Epidermal melanocyte (primary cell): ENCODE measurements at regions not wholly inside any gene's neighbourhood (a gene's known extent, or its start where the extent isn't known, plus 50 kb on each side); places are given as distances from the start of the nearest gene placed in this dataset.
A peak's percentile ranks its signal among the peaks of the same experiment; 100 is the strongest.

Experiments used
- DNase-seq: peaks from one replicate; pipeline ENCODE4 v3.0.0; 2011; ENCODE audit warnings: low spot score; ENCODE audit not compliant: insufficient read length

DNA sequence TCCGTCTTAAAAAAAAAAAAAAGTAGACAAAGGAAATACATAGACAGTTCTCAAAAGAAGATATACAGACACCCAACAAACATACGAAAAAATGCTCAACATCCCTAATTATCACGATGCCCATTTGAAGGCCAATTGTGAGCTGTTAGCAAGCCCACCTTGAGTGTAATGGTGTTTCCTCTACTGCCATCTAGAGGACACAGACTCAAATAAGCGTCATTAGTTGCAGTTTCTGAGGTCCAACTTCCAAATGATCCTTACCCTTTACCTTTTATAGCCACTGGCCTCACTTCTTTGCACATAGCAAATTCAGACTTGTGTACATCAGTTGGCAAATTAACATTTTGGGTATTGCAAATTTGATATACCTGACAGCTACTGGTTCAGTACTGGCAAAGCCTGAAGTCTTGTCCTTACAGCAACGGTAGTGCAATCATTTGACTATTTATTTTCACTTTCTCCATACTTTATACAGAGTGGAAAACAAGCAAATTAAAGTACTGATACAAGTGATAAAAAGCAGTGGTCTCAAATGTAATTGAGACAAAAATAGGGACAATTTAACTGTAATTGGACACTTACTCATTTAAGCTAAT, 536.3 kb upstream of the EEF2KMT start:
- no peak for DNase-seq

GRCh38 chr16:5622234-5622884, 524.8 kb upstream of the EEF2KMT start:
- DNase-seq, result no peak

DNA sequence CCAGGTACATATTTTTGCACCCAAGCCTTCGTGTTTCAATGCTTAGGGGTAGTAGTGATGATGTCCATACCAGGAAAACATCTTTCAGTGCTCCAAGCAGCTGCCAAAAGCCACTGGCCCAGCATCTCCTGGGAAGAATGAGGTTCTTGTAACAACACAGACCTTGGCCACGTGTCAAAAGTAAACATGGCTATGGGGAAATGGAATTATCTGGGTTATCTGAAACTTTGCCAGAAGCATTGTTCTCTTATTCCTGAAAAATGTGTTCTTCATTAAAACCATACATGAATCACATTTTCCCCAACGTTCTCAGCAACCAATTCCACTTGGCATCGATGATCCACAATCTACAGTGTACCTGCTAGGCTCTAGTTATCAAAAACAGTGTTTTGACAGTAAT, 524.2 kb upstream of the EEF2KMT start:
- DNase-seq, result no peak

DNA sequence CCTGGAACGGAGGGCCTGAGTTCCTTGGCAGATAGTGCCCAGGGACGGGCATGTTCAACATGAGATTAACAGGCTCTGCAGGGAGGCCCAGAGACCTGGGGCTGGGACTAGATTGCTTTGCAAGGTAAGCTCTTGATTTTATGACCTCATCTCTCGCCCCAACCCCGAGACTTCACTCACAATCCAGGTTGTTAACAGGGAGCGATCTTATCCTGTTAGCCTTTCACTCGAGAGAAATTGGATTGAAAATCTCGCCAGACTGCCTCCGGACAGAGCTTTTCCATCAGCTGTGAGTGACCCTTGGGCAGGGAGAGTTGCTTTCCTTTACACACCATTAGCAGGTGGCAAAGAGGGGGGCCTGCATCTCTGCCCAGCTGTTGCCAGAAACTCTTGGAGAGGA, 521.7 kb upstream of the EEF2KMT start:
- DNase-seq, result no peak

GRCh38 chr16:5616841-5617240, 519.2 kb upstream of the EEF2KMT start:
- peak; percentile 65 for DNase-seq

DNA sequence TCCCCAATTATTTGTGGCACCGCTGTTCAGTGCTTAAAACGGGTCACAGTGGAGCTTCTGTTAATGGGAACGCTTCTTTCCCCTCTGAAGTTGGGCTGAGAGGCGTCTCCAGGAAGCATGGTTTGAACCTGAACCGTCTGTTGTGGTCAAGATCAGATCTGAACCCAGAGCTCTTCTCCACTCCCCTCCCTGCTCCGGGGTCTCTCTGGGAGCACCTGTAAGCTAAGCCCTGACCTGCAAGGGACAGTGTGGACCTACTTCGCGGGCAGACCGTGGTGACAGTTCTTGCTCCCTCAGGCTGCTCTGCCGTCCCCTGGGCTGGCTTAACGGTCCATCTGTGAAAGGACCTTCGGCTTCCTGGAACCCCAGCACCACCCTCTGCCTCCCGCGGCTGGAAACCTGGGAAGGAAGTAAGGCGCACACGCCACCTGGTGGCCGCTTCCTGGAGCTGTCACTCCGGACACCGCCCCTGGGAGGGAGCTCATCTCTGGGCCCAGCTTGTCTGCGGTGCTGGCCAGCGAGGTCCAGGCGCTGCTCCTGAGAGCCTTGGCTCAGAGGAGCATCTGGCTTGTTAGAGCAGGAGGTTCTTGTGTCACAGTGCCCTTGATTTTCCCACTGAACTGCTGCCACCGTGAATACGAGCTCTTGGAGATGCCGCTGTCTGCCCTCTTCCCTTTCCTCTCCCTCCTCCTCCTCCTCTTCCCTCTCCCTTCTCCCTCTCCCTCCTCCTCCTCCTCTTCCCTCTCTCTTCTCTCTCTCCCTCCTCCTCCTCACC, 518.5 kb upstream of the EEF2KMT start:
- DNase-seq, result peak; percentile 48

- DNase-seq, result no peak
Observed at GRCh38 chr16:5607169-5607568, 509.6 kb upstream of the EEF2KMT start.

DNA sequence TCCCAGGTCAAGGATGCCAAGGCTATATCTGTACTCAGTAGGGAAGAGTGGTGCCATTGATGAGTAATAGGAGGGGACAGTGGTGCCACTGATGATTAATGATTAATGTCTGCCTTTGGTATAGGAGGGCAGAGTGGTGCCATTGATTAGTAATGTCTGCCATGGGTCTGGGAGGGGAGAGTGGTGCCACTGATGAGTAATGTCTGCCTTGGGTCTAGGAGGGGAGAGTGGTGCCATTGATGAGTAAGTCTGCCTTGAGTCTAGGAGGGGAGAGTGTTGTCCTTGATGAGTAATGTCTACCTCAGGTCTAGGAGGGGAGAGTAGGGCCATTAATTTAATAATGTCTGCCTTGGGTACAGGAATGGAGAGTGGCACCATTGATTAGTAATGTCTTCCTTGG, 507.8 kb upstream of the EEF2KMT start:
- DNase-seq, result no peak

DNA sequence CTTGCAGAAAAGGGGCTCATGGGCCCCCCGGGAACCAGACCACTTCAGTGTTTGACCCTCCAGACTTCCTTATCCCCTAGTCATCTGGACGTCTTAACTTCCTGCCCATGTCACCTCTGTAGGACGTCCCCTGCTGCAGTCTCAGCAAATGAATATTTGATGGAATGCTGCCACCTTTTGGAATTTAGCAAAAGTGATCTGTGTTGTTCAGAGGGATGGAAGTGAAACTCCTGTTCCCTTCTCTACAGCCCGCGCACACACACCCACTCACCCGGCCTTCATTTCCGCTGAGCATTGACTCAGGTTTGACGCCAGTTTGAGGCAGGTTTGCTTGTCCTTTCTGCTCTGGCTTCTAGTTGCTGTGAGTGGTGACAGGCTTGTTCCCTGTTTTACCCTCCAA, 507.2 kb upstream of the EEF2KMT start:
- DNase-seq, result no peak

DNA sequence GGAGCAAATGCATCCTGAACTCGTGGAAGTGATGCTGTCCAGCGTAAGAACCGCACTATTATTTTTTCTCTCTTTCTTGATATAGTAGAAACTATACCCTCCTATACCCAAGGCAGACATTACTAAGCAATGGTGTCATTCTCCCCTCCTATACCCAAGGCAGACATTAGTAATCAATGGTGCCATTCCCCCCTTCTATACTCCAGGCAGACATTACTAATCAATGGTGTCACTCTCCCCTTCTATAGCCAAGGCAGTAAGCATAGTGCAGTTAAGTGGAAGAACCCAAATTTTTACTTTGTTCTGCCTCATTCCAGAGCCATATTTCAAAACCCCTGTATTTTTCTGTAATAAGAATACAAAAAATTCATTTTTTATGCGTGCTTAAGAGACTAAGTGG, 506.2 kb upstream of the EEF2KMT start:
- DNase-seq, result no peak

- DNase-seq, result no peak
Observed at GRCh38 chr16:5601957-5602356, 504.4 kb upstream of the EEF2KMT start.

- DNase-seq, result no peak
Observed at GRCh38 chr16:5598793-5599192, 501.2 kb upstream of the EEF2KMT start.

DNA sequence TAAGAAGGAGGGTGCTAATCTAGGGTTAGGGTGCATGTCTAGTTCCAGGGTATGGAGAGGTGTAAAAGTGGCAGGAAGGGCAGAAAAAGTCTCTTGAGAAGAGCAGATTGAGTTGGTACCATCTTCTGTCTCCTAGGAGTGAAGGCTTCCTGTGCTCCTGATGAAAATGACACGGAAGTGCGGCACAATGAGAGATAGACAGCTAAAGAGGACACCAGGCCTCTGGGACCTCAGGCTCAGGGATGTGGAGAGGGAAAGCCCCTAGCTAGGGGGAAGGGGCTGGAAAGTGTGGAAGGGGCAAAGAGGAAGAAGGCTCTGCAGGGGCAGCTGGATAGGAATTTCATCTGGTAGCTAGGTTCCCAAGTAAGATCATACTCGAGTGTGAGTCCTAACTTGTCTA, 498.3 kb upstream of the EEF2KMT start:
- no peak for DNase-seq

DNA sequence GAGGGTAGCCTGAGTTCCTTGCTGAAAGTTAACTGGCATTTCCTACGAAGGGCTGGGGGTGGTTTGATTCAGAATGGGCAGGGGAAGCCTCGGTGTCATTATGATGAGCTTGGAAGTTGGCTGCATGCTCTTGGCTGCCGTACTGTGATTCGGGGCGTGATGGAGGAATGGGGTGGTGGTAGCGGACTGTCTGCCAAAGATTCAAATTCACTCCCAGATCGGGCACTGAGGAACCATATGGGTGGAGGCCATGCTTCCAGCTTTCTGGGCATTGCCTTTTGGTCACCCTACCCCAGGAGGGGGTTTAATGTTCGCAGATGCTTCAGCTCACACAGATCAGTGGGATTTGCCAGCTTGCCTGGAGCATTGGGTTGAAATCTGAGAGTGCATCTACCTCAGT, 492.8 kb upstream of the EEF2KMT start:
- no peak for DNase-seq

- no peak for DNase-seq
Observed at GRCh38 chr16:5589812-5590373, 492.3 kb upstream of the EEF2KMT start.

- DNase-seq, result no peak
Observed at GRCh38 chr16:5584109-5584508, 486.5 kb upstream of the EEF2KMT start.

GRCh38 chr16:5582529-5582928, 484.9 kb upstream of the EEF2KMT start:
- DNase-seq, result no peak

DNA sequence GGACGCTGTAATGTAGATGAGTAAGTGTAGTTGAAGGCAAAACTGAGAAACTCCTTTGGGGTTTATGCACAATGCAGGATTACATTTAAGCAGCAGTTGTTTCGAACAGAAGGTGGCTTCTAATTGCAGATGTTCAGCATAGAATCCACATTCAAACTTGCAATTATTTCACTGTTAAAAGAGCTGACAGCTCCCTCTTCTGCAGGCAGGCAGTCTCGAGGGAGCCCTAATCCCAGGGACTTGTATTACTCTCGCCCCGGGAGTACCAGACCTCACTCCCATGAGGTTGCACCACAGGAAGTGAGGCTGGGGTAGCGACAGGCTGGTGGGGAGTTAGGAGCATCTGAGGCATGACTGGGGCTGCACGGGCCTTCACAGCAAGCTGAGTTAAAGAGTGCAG, 484.3 kb upstream of the EEF2KMT start:
- DNase-seq, result no peak

DNA sequence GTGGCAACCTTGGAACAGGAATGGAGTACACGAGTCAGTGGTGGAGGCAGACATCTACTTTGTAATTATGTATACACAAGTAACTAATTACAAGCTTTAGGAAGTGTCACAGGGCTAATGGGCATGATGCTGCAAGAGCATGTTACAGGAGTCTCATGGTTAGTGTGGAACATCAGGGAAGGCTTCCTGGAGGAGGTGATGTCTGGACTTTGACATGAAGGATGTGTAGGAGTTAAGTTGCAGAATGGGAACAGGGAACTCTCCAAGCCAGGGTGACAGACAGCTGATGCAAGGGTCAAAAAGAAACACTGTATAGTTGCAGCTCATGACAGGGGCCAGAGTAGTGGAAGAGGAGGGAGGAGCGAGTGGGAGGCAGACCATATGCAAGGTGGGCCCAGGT, 483.8 kb upstream of the EEF2KMT start:
- DNase-seq, result no peak

DNA sequence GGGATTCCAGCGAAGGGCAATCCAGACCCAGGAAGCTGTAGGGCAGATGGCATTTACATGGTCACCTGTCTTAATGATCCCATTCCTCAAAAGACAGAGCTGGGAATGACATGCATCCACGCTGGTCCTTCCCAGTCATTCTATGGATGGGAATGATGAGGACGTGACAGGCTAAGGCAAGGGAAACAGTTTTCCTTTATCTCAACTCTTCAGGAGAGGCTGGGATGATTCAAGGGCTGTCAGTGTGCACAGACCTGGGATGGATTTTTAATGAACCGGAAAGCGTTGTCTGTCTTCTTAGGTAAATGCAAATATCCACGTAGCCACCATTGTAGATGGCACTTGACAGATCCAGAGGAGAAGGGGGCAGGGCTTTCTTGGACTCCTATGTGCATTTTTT, 483.2 kb upstream of the EEF2KMT start:
- no peak for DNase-seq

GRCh38 chr16:5580296-5580695, 482.7 kb upstream of the EEF2KMT start:
- DNase-seq, result no peak

DNA sequence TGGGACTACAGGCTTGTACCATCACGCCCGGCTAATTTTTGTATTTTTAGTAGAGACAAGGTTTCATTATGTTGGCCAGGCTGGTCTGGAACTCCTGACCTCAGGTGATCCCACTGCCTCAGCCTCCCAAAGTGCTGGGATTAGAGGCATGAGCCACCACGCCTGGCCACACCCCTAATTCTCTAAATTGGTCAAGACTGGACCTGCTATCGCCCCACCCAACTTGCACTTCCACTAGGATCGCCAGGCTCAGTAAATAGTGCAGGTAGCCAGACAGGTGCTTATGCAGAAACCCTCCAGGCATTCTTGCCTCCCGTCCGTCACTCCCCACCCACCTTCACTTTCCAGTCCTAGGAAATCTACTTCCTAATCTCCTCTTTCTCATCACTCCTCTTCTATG, 481.4 kb upstream of the EEF2KMT start:
- no peak for DNase-seq

DNA sequence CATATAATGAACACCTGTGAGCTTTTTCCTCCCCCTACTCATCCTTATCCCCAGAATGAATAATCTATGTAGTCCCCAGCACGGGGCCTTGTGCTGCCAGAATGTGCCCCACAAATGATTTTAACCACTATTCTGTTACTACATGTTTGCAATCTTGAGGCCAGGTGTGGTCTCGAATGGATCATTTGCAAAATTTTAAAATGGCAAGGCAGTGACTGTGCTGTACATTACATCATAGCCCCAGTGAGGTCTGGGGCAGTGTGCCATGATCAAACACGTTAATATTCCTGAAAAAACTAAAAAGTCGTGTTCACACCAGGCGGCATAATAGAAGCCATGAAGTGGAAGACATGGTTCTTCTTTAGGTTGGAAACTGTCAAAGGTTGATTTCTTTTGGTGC, 479.9 kb upstream of the EEF2KMT start:
- DNase-seq, result no peak
